Karpas-422 (cell line): ENCODE measurements at regions not wholly inside any gene's neighbourhood (a gene's known extent, or its start where the extent isn't known, plus 50 kb on each side); places are given as distances from the start of the nearest gene placed in this dataset.

Experiments
- DNase-seq: peaks from one replicate; pipeline ENCODE4 v3.0.0-alpha.2; 2015
- H2AFZ ChIP-seq: fragments of 200-600 bp; sonication (generic); 2 replicates; pipeline ENCODE4 v1.6.1; 2014; ENCODE audit warnings: antibody characterized with exemption, low read length, mixed read lengths
- H3K27ac ChIP-seq: fragments of 200-600 bp; sonication (generic); 2 replicates; pipeline ENCODE4 v1.5.1; 2014; ENCODE audit warnings: mild to moderate bottlenecking, low read length, moderate library complexity
- H3K27me3 ChIP-seq: fragments of 200-600 bp; sonication (generic); 2 replicates; pipeline ENCODE4 v1.6.1; 2014; ENCODE audit warnings: low read length, mixed read lengths
- H3K36me3 ChIP-seq: fragments of 200-600 bp; sonication (generic); 2 replicates; pipeline ENCODE4 v1.6.1; 2014; ENCODE audit warnings: low read length, mixed read lengths; ENCODE audit not compliant: insufficient read depth
- H3K4me1 ChIP-seq: fragments of 200-600 bp; sonication (generic); 2 replicates; pipeline ENCODE4 v1.6.1; 2014; ENCODE audit warnings: mild to moderate bottlenecking, low read length, mixed read lengths
- H3K4me2 ChIP-seq: fragments of 200-600 bp; sonication (generic); 2 replicates; pipeline ENCODE4 v1.6.1; 2014; ENCODE audit warnings: low read length, low read depth, mild to moderate bottlenecking; ENCODE audit not compliant: poor library complexity, severe bottlenecking
- H3K4me3 ChIP-seq: fragments of 200-600 bp; sonication (generic); 2 replicates; pipeline ENCODE4 v1.5.1; 2014; ENCODE audit warnings: mild to moderate bottlenecking, antibody characterized with exemption, low read length, mixed read lengths
- H3K79me2 ChIP-seq: fragments of 200-600 bp; sonication (generic); 2 replicates; pipeline ENCODE4 v1.6.1; 2014; ENCODE audit warnings: mild to moderate bottlenecking, low read length, mixed read lengths
- H3K9ac ChIP-seq: fragments of 200-600 bp; sonication (generic); 2 replicates; pipeline ENCODE4 v1.6.0; 2014; ENCODE audit warnings: low read length
- H3K9me2 ChIP-seq: fragments of 200-600 bp; sonication (generic), shearing (Covaris generic); replicated peaks from 2 replicates; pipeline ENCODE4 v1.6.0; 2014; ENCODE audit warnings: mild to moderate bottlenecking, low read length, moderate library complexity; ENCODE audit not compliant: insufficient read depth
- H3K9me3 ChIP-seq: fragments of 300-700, 200-600 bp; sonication (generic); 2 replicates; pipeline ENCODE4 v1.6.1; 2014; ENCODE audit warnings: low read length, mixed read lengths
- H4K20me1 ChIP-seq: fragments of 200-600 bp; sonication (generic); 2 replicates; pipeline ENCODE4 v1.6.1; 2014; ENCODE audit warnings: mild to moderate bottlenecking, antibody characterized with exemption, low read length, low read depth; ENCODE audit not compliant: insufficient read depth

DNA sequence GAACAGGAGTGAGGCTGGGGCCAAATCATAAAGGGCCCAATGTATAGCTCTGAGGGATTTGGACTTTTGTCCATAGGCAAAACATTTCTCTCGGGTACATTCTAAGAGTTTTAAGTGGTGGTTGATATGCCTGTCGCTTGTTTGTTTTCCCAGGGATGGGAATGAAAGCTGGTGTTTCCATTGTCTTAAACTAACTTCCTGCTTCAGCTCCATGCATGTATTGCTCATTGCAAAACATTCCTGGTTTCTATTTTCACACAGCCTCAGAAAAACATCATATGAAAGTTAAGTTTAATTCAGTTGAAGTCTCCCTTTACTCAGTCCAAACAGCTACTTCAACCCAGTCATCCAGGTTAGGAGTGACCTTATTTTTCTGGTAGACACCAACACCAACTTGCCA is 235.0 kb downstream of the ACTL7B start:
- Histone ChIP-seq H3K4me1 (no peaks in the 10 kb centered on the region), H3K9me2 (no peaks in the 10 kb centered on the region), H2AFZ (no peak overlapping the region), H3K27me3 (no peaks in the 10 kb centered on the region), H3K9ac (no peak overlapping the region), H3K9me3 (no peaks in the 10 kb centered on the region), H3K4me2 (no peak overlapping the region), H3K79me2 (no peaks in the 10 kb centered on the region), H3K36me3 (no peaks in the 10 kb centered on the region), H4K20me1 (no peaks in the 10 kb centered on the region), H3K4me3 (no peak overlapping the region), H3K27ac (no peak overlapping the region)
- DNase-seq = no peak

DNA sequence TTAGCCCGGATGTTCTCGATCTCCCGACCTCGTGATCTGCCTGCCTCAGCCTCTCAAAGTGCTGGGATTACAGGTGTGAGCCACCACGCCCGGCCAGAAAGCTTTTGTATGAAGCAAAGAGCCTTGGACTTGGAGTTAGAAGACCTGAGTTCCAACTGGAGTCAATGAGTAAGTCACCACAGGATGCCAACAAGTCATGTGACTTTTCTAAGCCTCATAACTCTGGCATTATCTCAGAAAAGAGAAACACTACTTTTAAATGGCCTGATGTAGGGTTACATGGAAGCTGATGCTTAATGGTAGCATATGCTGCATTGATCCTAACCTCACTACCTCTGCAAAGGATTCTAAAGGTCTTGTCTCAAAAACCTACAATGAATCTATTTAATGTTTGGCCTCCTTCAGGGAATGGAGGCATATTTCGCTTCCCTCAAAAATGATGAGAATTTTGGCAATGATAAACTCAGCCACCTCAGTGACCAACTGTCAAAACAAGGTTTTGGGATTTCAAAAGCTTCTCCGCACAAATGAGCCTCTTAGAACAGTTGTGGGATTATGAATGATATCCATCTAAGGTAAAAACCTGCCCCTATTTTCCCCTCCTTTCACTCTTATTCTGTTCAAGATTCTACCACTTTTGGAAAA is 236.8 kb downstream of the ACTL7B start:
- H3K4me1 ChIP-seq = no peaks in the 10 kb centered on the region
- H3K9me2 ChIP-seq = no peaks in the 10 kb centered on the region
- no peaks in the 10 kb centered on the region for H3K27me3 ChIP-seq
- no peaks in the 10 kb centered on the region for H3K79me2 ChIP-seq
- no peak overlapping the region for H3K4me2 ChIP-seq
- no peak overlapping the region for H3K27ac ChIP-seq
- no peaks in the 10 kb centered on the region for H3K36me3 ChIP-seq
- no peaks in the 10 kb centered on the region for H4K20me1 ChIP-seq
- H2AFZ ChIP-seq = no peak overlapping the region
- no peak for DNase-seq
- H3K4me3 ChIP-seq = no peak overlapping the region
- H3K9ac ChIP-seq = no peak overlapping the region
- H3K9me3 ChIP-seq = no peaks in the 10 kb centered on the region

DNA sequence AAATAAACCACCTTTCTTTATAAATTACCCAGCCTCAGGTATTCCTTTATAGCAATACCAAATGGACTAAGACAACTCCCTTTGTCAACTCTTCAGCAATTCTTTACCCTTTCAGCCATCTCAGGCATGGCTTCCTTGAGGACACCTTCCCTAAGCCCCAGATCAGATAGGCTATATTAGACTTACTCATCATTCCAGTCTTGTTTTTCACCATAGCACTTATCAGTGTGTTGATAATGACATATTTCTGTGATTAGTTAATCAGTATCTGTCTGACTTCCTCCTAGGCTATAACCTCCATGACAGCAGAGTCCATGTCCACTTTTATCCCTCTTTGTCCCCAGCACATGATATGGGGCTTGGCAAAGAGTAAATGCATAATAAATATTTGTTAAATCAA is 238.1 kb downstream of the ACTL7B start:
- no peak for DNase-seq
- H3K27ac ChIP-seq = no peak overlapping the region

DNA sequence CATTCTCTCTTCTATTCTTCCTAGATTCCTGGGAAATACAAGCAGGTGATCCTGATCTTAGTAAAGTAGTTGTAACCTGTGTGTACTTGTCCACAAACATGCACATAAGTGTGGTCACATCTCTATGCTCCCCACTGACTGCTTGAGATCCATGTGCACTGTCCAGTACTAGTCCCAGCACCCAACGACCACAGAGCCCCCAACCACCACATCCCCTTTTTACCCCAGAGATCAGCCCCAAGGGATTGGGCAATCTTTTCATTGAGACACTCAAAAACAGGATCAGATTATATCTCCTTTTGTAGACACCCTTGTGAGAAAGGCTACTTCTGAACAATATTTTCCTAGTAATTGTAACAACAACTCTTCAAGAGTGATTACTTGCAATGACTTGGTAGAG is 240.6 kb downstream of the ACTL7B start:
- Histone ChIP-seq H3K36me3 (no peaks in the 10 kb centered on the region), H3K79me2 (no peaks in the 10 kb centered on the region), H4K20me1 (no peaks in the 10 kb centered on the region), H3K9ac (no peak overlapping the region), H3K4me2 (no peak overlapping the region), H3K4me3 (no peak overlapping the region), H3K27me3 (no peaks in the 10 kb centered on the region), H2AFZ (no peak overlapping the region), H3K9me3 (no peaks in the 10 kb centered on the region), H3K27ac (no peak overlapping the region), H3K9me2 (no peaks in the 10 kb centered on the region), H3K4me1 (no peaks in the 10 kb centered on the region)
- no peak for DNase-seq

More for the DNA sequence above, 238.1 kb downstream of the ACTL7B start:
- no peaks in the 10 kb centered on the region for H3K36me3 ChIP-seq
- H3K4me3 ChIP-seq = no peak overlapping the region
- H3K9me2 ChIP-seq = no peaks in the 10 kb centered on the region
- no peaks in the 10 kb centered on the region for H3K79me2 ChIP-seq
- no peak overlapping the region for H3K9ac ChIP-seq
- no peaks in the 10 kb centered on the region for H4K20me1 ChIP-seq
- no peaks in the 10 kb centered on the region for H3K27me3 ChIP-seq
- no peaks in the 10 kb centered on the region for H3K4me1 ChIP-seq
- no peak overlapping the region for H2AFZ ChIP-seq
- H3K4me2 ChIP-seq = no peak overlapping the region
- H3K9me3 ChIP-seq = no peaks in the 10 kb centered on the region

DNA sequence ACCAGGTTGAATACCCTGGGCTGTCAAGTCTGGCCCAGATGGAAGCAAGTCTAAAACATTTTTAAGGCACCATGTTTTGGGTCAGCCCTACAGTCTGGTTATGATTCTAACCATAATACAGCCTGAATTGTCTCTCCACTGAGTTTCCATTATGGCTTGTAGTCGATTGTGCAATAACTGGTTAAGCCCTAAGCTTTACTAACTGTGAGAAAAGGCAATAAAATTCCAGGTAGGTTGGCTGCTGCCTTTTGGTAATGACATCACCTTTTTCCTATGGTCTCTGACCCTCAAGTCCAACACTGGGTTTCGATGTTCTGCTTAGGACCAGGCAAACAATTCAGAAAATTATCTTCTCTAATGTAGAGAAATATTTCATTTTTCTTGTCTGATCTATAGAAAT is 243.3 kb downstream of the ACTL7B start:
- Histone ChIP-seq H3K27ac (no peak overlapping the region), H3K36me3 (no peaks in the 10 kb centered on the region), H4K20me1 (no peaks in the 10 kb centered on the region), H3K79me2 (no peaks in the 10 kb centered on the region), H3K9me2 (no peaks in the 10 kb centered on the region), H3K27me3 (no peaks in the 10 kb centered on the region), H3K9me3 (no peaks in the 10 kb centered on the region), H3K4me3 (no peak overlapping the region), H3K9ac (no peak overlapping the region), H3K4me2 (no peak overlapping the region), H3K4me1 (no peaks in the 10 kb centered on the region), H2AFZ (no peak overlapping the region)
- DNase-seq = no peak

DNA sequence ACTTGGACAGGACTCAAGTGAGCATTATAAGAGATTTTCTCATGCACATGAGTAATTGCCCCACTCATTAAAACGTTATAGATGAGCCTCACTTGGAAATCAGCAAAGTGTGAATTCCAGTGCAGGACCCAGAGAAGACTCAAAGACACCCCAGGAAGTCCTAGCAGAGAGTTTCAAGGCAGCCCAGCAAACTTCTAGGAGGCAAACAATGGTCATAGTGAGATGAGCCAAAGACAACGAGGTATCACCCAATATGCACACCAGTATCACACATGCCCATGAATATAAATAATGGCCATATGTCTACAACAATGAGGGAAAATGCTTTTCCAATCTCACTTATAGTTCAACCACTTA is 245.9 kb downstream of the ACTL7B start:
- H3K4me2 ChIP-seq = no peak overlapping the region
- no peaks in the 10 kb centered on the region for H3K79me2 ChIP-seq

DNA sequence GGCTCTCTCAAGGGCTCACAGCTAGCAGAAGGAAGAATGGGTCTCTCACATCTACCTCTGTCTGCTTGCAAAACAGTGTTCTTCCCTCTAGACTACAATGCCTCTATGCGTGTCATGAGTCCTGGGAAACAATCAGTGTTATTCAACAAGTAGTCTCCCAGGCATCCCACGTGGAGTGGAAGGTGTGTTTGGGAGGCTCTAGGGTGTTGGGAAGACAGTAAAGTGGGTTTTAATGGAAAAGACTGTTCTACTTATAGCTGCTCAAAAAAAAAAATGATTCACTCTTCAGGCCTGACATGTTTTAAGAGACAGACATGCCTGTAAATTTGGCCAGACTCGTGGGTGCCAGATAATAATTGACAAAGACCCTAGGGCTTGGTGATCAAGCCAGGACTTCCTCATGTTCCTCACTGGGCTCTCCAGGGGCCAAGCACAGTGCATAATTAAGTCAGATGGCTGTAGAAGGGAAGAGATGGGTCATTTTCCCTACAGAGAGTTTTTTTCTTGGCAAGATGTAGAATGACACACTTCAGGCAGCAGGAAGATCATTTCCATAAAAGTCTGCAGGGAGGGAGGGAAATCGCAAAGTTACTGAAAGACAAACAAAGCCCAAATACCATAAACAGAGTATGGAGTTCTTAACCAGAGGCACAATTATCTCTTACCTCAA is 246.4 kb downstream of the ACTL7B start:
- no peak for DNase-seq
- H4K20me1 ChIP-seq = no peaks in the 10 kb centered on the region
- H3K9ac ChIP-seq = no peak overlapping the region
- no peaks in the 10 kb centered on the region for H3K27me3 ChIP-seq
- no peak overlapping the region for H3K27ac ChIP-seq
- H3K9me3 ChIP-seq = no peaks in the 10 kb centered on the region
- no peaks in the 10 kb centered on the region for H3K79me2 ChIP-seq
- no peaks in the 10 kb centered on the region for H3K4me1 ChIP-seq
- no peak overlapping the region for H2AFZ ChIP-seq
- no peaks in the 10 kb centered on the region for H3K9me2 ChIP-seq
- no peak overlapping the region for H3K4me2 ChIP-seq
- no peaks in the 10 kb centered on the region for H3K36me3 ChIP-seq
- H3K4me3 ChIP-seq = no peak overlapping the region

More for the DNA sequence above, 245.9 kb downstream of the ACTL7B start:
- Histone ChIP-seq H4K20me1 (no peaks in the 10 kb centered on the region), H3K9me2 (no peaks in the 10 kb centered on the region), H3K9me3 (no peaks in the 10 kb centered on the region), H3K4me1 (no peaks in the 10 kb centered on the region), H2AFZ (no peak overlapping the region), H3K9ac (no peak overlapping the region), H3K27ac (no peak overlapping the region), H3K4me3 (no peak overlapping the region), H3K27me3 (no peaks in the 10 kb centered on the region), H3K36me3 (no peaks in the 10 kb centered on the region)
- no peak for DNase-seq

DNA sequence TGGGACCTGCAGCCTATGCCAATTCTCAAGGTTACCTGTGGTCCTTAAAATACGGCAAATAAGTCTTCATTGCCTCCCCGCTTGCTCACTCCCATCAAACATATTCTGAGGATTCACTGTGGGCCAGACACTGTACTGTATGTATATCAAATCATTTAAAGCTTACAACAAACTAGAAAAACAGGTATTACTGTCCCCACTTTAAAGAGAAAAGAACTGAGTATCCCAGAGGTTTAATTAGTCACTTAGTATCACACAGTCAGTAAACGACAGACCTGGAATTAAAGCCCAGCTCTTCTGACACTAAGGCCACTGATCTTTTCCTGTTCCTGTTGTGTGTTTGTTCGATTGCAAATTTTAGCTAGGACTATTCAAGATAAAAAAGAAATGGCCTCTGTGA is 248.2 kb downstream of the ACTL7B start:
- Histone ChIP-seq H3K27me3 (no peaks in the 10 kb centered on the region), H3K9me2 (no peaks in the 10 kb centered on the region), H3K4me1 (no peaks in the 10 kb centered on the region), H3K9ac (no peak overlapping the region), H3K4me3 (no peak overlapping the region), H2AFZ (no peak overlapping the region), H3K36me3 (no peaks in the 10 kb centered on the region), H3K4me2 (no peak overlapping the region), H3K9me3 (no peaks in the 10 kb centered on the region), H3K79me2 (no peaks in the 10 kb centered on the region), H3K27ac (no peak overlapping the region), H4K20me1 (no peaks in the 10 kb centered on the region)
- no peak for DNase-seq
